K562 (cell line): ENCODE measurements at regions not wholly inside any gene's neighbourhood (a gene's known extent, or its start where the extent isn't known, plus 50 kb on each side); places are given as distances from the start of the nearest gene placed in this dataset.

ENCODE experiments used
- ATAC-seq: fragments of 200-7000 bp; cut with Tn5 transposase; 3 replicates; pipeline ENCODE4 v1.9.1; 2020; ENCODE audit warnings: moderate library complexity
- BruUV-seq: library from RNA; stranded (reverse); fragments of 400-500 nt; replicated peaks from 2 replicates; lab custom pipeline; 2021; lab: Mats Ljungman, UMichigan
- CTCF ChIA-PET: fragments of 300-600 bp; formaldehyde crosslinking; extraction: SDS; loops from one replicate; lab custom pipeline; 2021; ENCODE audit warnings: low intra/inter-chr PET ratio; lab: Yijun Ruan, JAX
- POLR2A ChIA-PET: fragments of 300-600, 350-650 bp; sonication (Branson Sonifier 250); formaldehyde crosslinking; extraction: SDS; loops from one replicate; lab custom pipeline; 2021; ENCODE audit warnings: antibody characterized with exemption, inconsistent platforms; lab: Yijun Ruan, JAX
- DNase-seq, 4 experiments: peaks; one replicate each; pipeline versions ENCODE4 v3.0.0 to v3.0.0-alpha.2; 2011 to 2018; ENCODE audit warnings: low spot score in 3 of 4, mixed read lengths in 3 of 4; ENCODE audit errors: extremely low read depth in 1 of 4
- FAIRE-seq: peaks from 2 replicates; lab custom pipeline; 2011; peaks lifted over from hg19 to GRCh38; lab: Jason Lieb, UNC
- H2AFZ ChIP-seq: 2 replicates; pipeline ENCODE4 v1.6.0; 2011; ENCODE audit warnings: low read depth, low read length, control low read depth, inconsistent platforms
- H3K27ac ChIP-seq: fragments of 200-600 bp; 3 replicates; pipeline ENCODE4 v1.8.0; 2011; ENCODE audit warnings: low read depth, mild to moderate bottlenecking, control low read depth, inconsistent platforms, low read length, moderate library complexity, mixed read lengths; ENCODE audit errors: extremely low read depth
- H3K27me3 ChIP-seq, 2 experiments: fragments of 300-600 bp in 1 of 2; 2 replicates in 1 of 2; 3 replicates in 1 of 2; pipeline versions ENCODE4 v1.6.0 to v1.8.0; 2011; ENCODE audit warnings: inconsistent platforms in 2 of 2, low read length in 2 of 2, mild to moderate bottlenecking in 1 of 2, mixed read lengths in 1 of 2, moderate library complexity in 1 of 2; ENCODE audit not compliant: control insufficient read depth in 2 of 2, insufficient read depth in 2 of 2
- H3K36me3 ChIP-seq: fragments of 300-600 bp; 3 replicates; pipeline ENCODE4 v1.8.0; 2011; ENCODE audit warnings: mild to moderate bottlenecking, low read length, inconsistent platforms; ENCODE audit not compliant: control insufficient read depth, insufficient read depth
- H3K4me1 ChIP-seq, 2 experiments: fragments of 200-600 bp in 1 of 2; replicated peaks in 1 of 2; 2 replicates in 1 of 2; 3 replicates in 1 of 2; pipeline versions ENCODE4 v1.5.1 to v1.8.0; 2011; ENCODE audit warnings: inconsistent platforms in 2 of 2, low read length in 2 of 2, mild to moderate bottlenecking in 1 of 2, mixed read lengths in 1 of 2, moderate library complexity in 1 of 2; ENCODE audit not compliant: control insufficient read depth in 2 of 2, insufficient read depth in 2 of 2
- H3K4me2 ChIP-seq: 2 replicates; pipeline ENCODE4 v1.6.1; 2011; ENCODE audit warnings: low read length, control low read depth, inconsistent platforms, mixed read lengths; ENCODE audit not compliant: insufficient read depth
- H3K4me3 ChIP-seq: fragments of 200-600 bp; sonication (generic), shearing (Covaris generic); 2 replicates; pipeline ENCODE4 v1.5.1; 2016; ENCODE audit warnings: control low read depth, inconsistent platforms
- H3K79me2 ChIP-seq: fragments of 200-600 bp; 3 replicates; pipeline ENCODE4 v1.8.0; 2011; ENCODE audit warnings: low read length, inconsistent platforms; ENCODE audit not compliant: control insufficient read depth, insufficient read depth
- H3K9ac ChIP-seq, 2 experiments: 2 replicates each; pipeline versions ENCODE4 v1.6.0 to v1.6.1; 2011; ENCODE audit warnings: low read depth in 2 of 2, low read length in 2 of 2, control low read depth in 1 of 2, inconsistent platforms in 1 of 2, mild to moderate bottlenecking in 1 of 2, mixed read lengths in 1 of 2; ENCODE audit not compliant: insufficient read depth in 1 of 2
- H3K9me1 ChIP-seq: one replicate; pipeline ENCODE4 v1.6.0; 2011; ENCODE audit warnings: inconsistent platforms, mild to moderate bottlenecking, low read length, moderate library complexity; ENCODE audit not compliant: control insufficient read depth, insufficient read depth
- H3K9me3 ChIP-seq: replicated peaks from 2 replicates; pipeline ENCODE4 v1.5.1; 2011; ENCODE audit warnings: low read depth, low read length, inconsistent platforms; ENCODE audit not compliant: control insufficient read depth, insufficient read depth
- H4K20me1 ChIP-seq: replicated peaks from 2 replicates; pipeline ENCODE4 v1.6.1; 2011; ENCODE audit warnings: low read length, inconsistent platforms, mixed read lengths; ENCODE audit not compliant: control insufficient read depth, insufficient read depth
- DDX20 ChIP-seq: fragments of 450-650 bp; IDR thresholded peaks from 2 replicates; pipeline ENCODE4 v1.6.1; 2016; ENCODE audit warnings: missing genetic modification characterization, low read depth, mild to moderate bottlenecking, missing compliant biosample characterization, moderate library complexity
- FOXK1 ChIP-seq: sonication (generic); formaldehyde crosslinking; IDR thresholded peaks from 2 replicates; pipeline ENCODE4 v1.8.0; 2022; ENCODE audit warnings: missing genetic modification reagents, mild to moderate bottlenecking, borderline replicate concordance
- GABPB2 ChIP-seq: fragments of 250-450 bp; sonication (Bioruptor Pico); conservative IDR thresholded peaks from 2 replicates; pipeline ENCODE4 v1.5.1; 2021; ENCODE audit warnings: mild to moderate bottlenecking
- HSF4 ChIP-seq: fragments of 250-450 bp; sonication (Bioruptor Pico); IDR thresholded peaks from 2 replicates; pipeline ENCODE4 v2.1.2; 2022; ENCODE audit warnings: mild to moderate bottlenecking, moderate library complexity, borderline replicate concordance
- KAT7 ChIP-seq: sonication (generic); formaldehyde crosslinking; IDR thresholded peaks from 2 replicates; pipeline ENCODE4 v1.8.0; 2022; ENCODE audit warnings: missing genetic modification reagents, mild to moderate bottlenecking, borderline replicate concordance
- NFIC ChIP-seq: fragments of 450-650 bp; IDR thresholded peaks from 2 replicates; pipeline ENCODE4 v1.6.1; 2017; ENCODE audit warnings: mild to moderate bottlenecking, inconsistent platforms
- NONO ChIP-seq, 2 experiments: fragments of 200-400 bp in 1 of 2; fragments of 450-650 bp in 1 of 2; formaldehyde crosslinking in 1 of 2; IDR thresholded peaks; 2 replicates each; pipeline ENCODE4 v1.6.1; 2017; ENCODE audit warnings: low read depth in 2 of 2, mild to moderate bottlenecking in 2 of 2, moderate library complexity in 2 of 2, low read length in 1 of 2
- PTBP1 ChIP-seq: fragments of 200-400 bp; formaldehyde crosslinking; IDR thresholded peaks from 2 replicates; pipeline ENCODE4 v1.6.1; 2017; ENCODE audit warnings: low read depth, low read length
- TAF1 ChIP-seq: IDR thresholded peaks from 2 replicates; pipeline ENCODE4 v1.6.1; 2011; ENCODE audit warnings: mild to moderate bottlenecking, low read length, moderate library complexity; ENCODE audit not compliant: insufficient read depth, control insufficient read depth, severe bottlenecking; ENCODE audit errors: extremely low read depth
- ZNF133 ChIP-seq: fragments of 250-450 bp; sonication (Bioruptor Pico); IDR thresholded peaks from 2 replicates; pipeline ENCODE4 v1.4.0; 2020; ENCODE audit warnings: mild to moderate bottlenecking
- ZNF57 ChIP-seq: fragments of 450-650 bp; formaldehyde crosslinking; IDR thresholded peaks from 2 replicates; pipeline ENCODE4 v1.4.0; 2020; ENCODE audit warnings: mild to moderate bottlenecking, moderate library complexity
- WGBS: fragments of 100-300 bp; shearing (Covaris generic); methylation state at CpG from one replicate; pipeline ENCODE4 v1.1.6; 2016; ENCODE audit warnings: low coverage, mixed read lengths; ENCODE audit not compliant: insufficient coverage; ENCODE audit errors: missing lambda C conversion rate; 5-methylcytosine and 5-hydroxymethylcytosine counted together
- in situ Hi-C: fragments of 300-500 bp; cut with MboI; formaldehyde crosslinking; loops from 4 replicates; pipeline ENCODE4 v1.15.0; 2018; ENCODE audit warnings: inconsistent platforms, mixed read lengths
- intact Hi-C: fragments of 100-400 bp; cut with micrococcal nuclease; formaldehyde crosslinking; loops from 2 replicates; pipeline ENCODE4 v1.14.2; 2022
- TF ChIP-seq, protein P1 (sequence below): sonication (generic); formaldehyde crosslinking; IDR thresholded peaks from 2 replicates; pipeline ENCODE4 v1.9.0; 2022; ENCODE audit warnings: mild to moderate bottlenecking, missing genetic modification reagents
- TF ChIP-seq, protein P2 (sequence below): fragments of 250-450 bp; sonication (Bioruptor Pico); IDR thresholded peaks from 2 replicates; pipeline ENCODE4 v1.8.0; 2021; ENCODE audit warnings: moderate library complexity, mild to moderate bottlenecking, inconsistent platforms
- TF ChIP-seq, protein P3 (sequence below): IDR thresholded peaks from 3 replicates; pipeline ENCODE4 v1.6.1; 2011; ENCODE audit warnings: borderline replicate concordance, mild to moderate bottlenecking, moderate library complexity; ENCODE audit not compliant: insufficient read length; ENCODE audit errors: extremely low read depth

GRCh38 chr6:170125456-170126300, 165.2 kb downstream of the DLL1 start:
- H2AFZ ChIP-seq, result no peak overlapping the region
- H3K9ac ChIP-seq, result no peak overlapping the region
- no peaks in the 10 kb centered on the region for H3K79me2 ChIP-seq
- H3K36me3 ChIP-seq, result no peaks in the 10 kb centered on the region
- no peak overlapping the region for H3K27ac ChIP-seq
- ChIA-PET POLR2A (interaction anchor here (0.8 kb wide), 1 partner anchor 27 kb away, joined by 3 read pairs; no protein-coding TSS in a partner anchor), CTCF (no interaction called here)
- no peak for ATAC-seq
- no peaks in the 10 kb centered on the region for H3K4me1 ChIP-seq
- in situ Hi-C loops, result no loop called here
- TF ChIP-seq ZNF133 (CRISPR knock-in tag), result no peak
- TF ChIP-seq, protein P1, sequence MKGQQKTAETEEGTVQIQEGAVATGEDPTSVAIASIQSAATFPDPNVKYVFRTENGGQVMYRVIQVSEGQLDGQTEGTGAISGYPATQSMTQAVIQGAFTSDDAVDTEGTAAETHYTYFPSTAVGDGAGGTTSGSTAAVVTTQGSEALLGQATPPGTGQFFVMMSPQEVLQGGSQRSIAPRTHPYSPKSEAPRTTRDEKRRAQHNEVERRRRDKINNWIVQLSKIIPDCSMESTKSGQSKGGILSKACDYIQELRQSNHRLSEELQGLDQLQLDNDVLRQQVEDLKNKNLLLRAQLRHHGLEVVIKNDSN (CRISPR knock-in tag), result no peak
- no peak for TF ChIP-seq TAF1
- no peak for TF ChIP-seq NFIC
- no peak for TF ChIP-seq ZNF57 (CRISPR knock-in tag)
- no peak for TF ChIP-seq HSF4 (CRISPR knock-in tag)
- TF ChIP-seq DDX20 (tag), result no peak
- TF ChIP-seq KAT7 (CRISPR knock-in tag), result no peak
- TF ChIP-seq FOXK1 (CRISPR knock-in tag), result no peak
- no peak for TF ChIP-seq PTBP1
- TF ChIP-seq, protein P2, sequence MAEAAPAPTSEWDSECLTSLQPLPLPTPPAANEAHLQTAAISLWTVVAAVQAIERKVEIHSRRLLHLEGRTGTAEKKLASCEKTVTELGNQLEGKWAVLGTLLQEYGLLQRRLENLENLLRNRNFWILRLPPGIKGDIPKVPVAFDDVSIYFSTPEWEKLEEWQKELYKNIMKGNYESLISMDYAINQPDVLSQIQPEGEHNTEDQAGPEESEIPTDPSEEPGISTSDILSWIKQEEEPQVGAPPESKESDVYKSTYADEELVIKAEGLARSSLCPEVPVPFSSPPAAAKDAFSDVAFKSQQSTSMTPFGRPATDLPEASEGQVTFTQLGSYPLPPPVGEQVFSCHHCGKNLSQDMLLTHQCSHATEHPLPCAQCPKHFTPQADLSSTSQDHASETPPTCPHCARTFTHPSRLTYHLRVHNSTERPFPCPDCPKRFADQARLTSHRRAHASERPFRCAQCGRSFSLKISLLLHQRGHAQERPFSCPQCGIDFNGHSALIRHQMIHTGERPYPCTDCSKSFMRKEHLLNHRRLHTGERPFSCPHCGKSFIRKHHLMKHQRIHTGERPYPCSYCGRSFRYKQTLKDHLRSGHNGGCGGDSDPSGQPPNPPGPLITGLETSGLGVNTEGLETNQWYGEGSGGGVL, result no peak
- TF ChIP-seq NONO (IDR thresholded peaks at IDR 0.05; ENCODE audit: low read depth in 2 of 2, low read length in 1 of 2), result no peak
- no peak for TF ChIP-seq GABPB2 (CRISPR knock-in tag)
- TF ChIP-seq, protein P3, sequence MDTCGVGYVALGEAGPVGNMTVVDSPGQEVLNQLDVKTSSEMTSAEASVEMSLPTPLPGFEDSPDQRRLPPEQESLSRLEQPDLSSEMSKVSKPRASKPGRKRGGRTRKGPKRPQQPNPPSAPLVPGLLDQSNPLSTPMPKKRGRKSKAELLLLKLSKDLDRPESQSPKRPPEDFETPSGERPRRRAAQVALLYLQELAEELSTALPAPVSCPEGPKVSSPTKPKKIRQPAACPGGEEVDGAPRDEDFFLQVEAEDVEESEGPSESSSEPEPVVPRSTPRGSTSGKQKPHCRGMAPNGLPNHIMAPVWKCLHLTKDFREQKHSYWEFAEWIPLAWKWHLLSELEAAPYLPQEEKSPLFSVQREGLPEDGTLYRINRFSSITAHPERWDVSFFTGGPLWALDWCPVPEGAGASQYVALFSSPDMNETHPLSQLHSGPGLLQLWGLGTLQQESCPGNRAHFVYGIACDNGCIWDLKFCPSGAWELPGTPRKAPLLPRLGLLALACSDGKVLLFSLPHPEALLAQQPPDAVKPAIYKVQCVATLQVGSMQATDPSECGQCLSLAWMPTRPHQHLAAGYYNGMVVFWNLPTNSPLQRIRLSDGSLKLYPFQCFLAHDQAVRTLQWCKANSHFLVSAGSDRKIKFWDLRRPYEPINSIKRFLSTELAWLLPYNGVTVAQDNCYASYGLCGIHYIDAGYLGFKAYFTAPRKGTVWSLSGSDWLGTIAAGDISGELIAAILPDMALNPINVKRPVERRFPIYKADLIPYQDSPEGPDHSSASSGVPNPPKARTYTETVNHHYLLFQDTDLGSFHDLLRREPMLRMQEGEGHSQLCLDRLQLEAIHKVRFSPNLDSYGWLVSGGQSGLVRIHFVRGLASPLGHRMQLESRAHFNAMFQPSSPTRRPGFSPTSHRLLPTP, result no peak
- no peak for FAIRE-seq
- under 1% methylated on average over 27 of the region's 27 CpGs for WGBS
- H3K4me2 ChIP-seq, result no peak overlapping the region
- DNase-seq, result no peak
- intact Hi-C loops, result no loop called here
- H4K20me1 ChIP-seq, result no peaks in the 10 kb centered on the region; the same call in 1 of the 2 replicates
- no peaks in the 10 kb centered on the region for H3K9me3 ChIP-seq
- H3K27me3 ChIP-seq, result peaks cover 8 to 43% of the 10 kb centered on the region in 2 experiments; a peak in 4 of 5 replicates
- H3K9me1 ChIP-seq, result no peaks in the 10 kb centered on the region
- no TSS peak for BruUV-seq
- H3K4me3 ChIP-seq, result no peak overlapping the region
